Brain microvascular endothelial cell (primary cell): ENCODE measurements at regions not wholly inside any gene's neighbourhood (a gene's known extent, or its start where the extent isn't known, plus 50 kb on each side); places are given as distances from the start of the nearest gene placed in this dataset.

Experiments used
- DNase-seq: peaks from one replicate; pipeline ENCODE4 v3.0.0-alpha.2; 2020
- H3K27ac ChIP-seq: fragments of 250-450 bp; sonication (Bioruptor Pico); 2 replicates; pipeline ENCODE4 v1.5.1; 2020; ENCODE audit warnings: mild to moderate bottlenecking, moderate library complexity
- H3K27me3 ChIP-seq: fragments of 250-450 bp; sonication (Bioruptor Pico); replicated peaks from 2 replicates; pipeline ENCODE4 v1.5.1; 2020; ENCODE audit warnings: mild to moderate bottlenecking
- H3K36me3 ChIP-seq: fragments of 250-450 bp; sonication (Bioruptor Pico); replicated peaks from 2 replicates; pipeline ENCODE4 v1.5.1; 2020; ENCODE audit warnings: mild to moderate bottlenecking
- H3K4me3 ChIP-seq: 2 replicates; pipeline ENCODE4 v1.5.1; 2011; ENCODE audit warnings: low read depth, mild to moderate bottlenecking, control low read depth, low read length, moderate library complexity
- in situ Hi-C: cut with HindIII; loops from 2 replicates; pipeline ENCODE4 v1.10.0; 2017; ENCODE audit warnings: low sequenced_read_pairs, low pct_ligation_motif_present
- TF ChIP-seq, protein P1 (sequence below): IDR thresholded peaks from 2 replicates; pipeline ENCODE4 v1.5.1; 2011; ENCODE audit warnings: low read depth, mild to moderate bottlenecking, moderate library complexity, low read length, control low read depth, inconsistent platforms; ENCODE audit errors: missing control alignments

DNA sequence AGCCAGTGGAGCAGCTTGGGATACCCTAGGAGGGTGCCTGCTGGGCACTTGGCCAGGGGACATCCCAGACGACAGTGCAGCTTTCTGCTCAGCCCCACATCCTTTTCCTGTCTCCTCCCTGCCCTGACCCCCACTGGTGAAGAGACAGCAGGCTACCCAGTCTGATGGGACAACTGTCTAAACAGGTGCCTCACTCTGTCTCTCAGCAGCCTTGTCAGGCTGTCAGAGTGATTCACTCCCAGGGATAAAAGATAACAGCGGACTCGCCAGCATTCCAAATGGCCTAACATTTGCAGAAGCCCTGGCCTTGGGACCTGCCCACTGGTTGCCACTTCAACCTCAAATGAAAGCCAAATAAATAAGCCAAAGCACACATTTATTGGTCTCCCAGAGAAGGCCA is 318.6 kb upstream of the PLET1 start:
- no peaks in the 10 kb centered on the region for H3K36me3 ChIP-seq
- no peak overlapping the region for H3K27ac ChIP-seq
- H3K4me3 ChIP-seq = no peak overlapping the region
- no peaks in the 10 kb centered on the region for H3K27me3 ChIP-seq
- in situ Hi-C loops = no loop called here
- DNase-seq = no peak
- TF ChIP-seq, protein P1, sequence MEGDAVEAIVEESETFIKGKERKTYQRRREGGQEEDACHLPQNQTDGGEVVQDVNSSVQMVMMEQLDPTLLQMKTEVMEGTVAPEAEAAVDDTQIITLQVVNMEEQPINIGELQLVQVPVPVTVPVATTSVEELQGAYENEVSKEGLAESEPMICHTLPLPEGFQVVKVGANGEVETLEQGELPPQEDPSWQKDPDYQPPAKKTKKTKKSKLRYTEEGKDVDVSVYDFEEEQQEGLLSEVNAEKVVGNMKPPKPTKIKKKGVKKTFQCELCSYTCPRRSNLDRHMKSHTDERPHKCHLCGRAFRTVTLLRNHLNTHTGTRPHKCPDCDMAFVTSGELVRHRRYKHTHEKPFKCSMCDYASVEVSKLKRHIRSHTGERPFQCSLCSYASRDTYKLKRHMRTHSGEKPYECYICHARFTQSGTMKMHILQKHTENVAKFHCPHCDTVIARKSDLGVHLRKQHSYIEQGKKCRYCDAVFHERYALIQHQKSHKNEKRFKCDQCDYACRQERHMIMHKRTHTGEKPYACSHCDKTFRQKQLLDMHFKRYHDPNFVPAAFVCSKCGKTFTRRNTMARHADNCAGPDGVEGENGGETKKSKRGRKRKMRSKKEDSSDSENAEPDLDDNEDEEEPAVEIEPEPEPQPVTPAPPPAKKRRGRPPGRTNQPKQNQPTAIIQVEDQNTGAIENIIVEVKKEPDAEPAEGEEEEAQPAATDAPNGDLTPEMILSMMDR = no peak

DNA sequence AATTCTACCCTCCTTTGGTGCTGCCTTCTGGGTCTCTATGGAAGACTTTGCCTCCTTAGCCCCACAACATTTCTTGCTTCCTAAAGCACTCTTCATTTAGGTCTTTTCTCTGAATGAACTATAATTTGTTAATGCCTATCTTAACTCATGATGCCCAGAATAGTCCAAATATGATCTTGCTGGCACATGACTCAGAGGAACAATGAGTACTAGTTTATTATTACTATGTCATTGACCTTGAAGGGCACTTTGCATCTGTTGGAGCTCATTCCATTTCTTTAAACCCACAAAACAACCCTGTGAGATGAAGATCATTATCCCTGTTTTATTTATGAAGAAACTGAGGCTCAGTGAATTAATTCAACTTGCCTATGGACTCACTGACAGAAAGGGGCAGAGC is 320.2 kb upstream of the PLET1 start:
- Histone ChIP-seq H3K36me3 (no peaks in the 10 kb centered on the region), H3K4me3 (no peak overlapping the region), H3K27me3 (no peaks in the 10 kb centered on the region), H3K27ac (no peak overlapping the region)
- TF ChIP-seq, protein P1 = no peak
- no peak for DNase-seq
- in situ Hi-C loops = no loop called here

DNA sequence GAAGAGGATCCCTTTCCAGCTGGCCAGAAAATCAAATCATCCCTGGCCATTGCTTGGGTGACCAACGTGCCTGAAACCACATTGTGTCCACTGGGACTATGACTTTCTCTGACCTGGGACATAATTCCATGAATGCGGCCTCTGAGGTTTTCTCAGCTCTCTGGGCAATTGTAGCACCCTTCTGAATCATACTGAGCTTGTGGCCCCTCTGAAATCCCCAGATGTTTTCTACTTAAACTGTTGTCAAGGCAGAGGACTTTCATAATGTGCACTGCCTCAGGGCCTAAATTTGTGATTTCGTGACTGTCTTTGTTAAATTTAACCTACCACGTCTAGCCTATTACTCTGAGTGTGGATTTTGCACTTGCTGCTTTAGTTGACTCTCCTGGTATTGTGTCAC is 321.1 kb upstream of the PLET1 start:
- no peak overlapping the region for H3K4me3 ChIP-seq

DNA sequence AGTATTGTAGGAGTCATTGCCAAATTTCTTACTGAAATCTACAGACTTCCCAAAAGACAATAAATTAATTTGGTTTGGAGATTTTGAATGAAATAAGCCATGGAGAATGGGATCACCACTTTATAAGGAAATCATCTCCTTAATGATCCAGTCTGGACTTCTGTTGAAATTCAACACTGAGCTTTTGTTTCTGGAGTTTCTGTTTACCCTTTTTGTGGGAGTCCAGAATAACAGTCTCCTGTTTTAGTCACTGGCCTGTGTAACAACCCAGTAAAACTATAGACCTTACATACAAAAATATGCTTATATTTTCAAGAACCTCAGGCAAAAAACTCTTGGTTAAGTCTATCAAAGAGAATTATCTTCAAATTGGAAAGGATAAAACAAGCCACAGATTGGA is 321.7 kb upstream of the PLET1 start:
- in situ Hi-C loops = no loop called here

More for the DNA sequence above, 321.1 kb upstream of the PLET1 start:
- TF ChIP-seq, protein P1 = no peak
- no peaks in the 10 kb centered on the region for H3K36me3 ChIP-seq
- in situ Hi-C loops = no loop called here
- DNase-seq = no peak
- H3K27ac ChIP-seq = no peak overlapping the region
- H3K27me3 ChIP-seq = no peaks in the 10 kb centered on the region

DNA sequence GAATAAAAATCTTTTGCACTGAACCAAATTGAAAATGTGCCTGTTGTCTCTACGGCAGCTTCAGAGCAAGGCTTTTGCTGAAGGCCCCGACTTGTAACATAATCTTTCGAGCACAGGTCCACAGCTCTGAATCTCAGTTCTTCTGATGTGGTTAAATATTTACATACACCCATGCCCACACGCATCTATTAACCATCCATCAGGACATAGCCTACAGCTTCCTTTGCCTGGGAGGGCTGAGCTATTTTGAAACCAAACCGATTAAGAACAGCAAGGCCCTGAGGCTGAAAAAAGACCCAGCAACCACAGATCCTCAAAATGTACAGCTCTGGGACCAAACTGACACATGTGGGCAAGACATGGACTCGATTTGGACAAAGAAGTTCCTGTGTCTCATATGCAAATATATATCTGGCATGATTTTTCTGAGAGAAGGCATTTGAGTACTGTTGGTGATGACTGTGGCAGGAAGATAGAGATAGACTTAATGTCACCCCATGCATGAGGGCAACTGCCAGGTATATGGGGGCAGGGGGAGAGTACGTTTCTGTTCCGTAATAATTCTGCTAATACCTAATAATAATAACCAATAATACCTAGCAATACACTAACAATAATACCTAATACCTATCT is 322.7 kb upstream of the PLET1 start:
- no peaks in the 10 kb centered on the region for H3K36me3 ChIP-seq
- H3K27ac ChIP-seq = no peak overlapping the region
- H3K27me3 ChIP-seq = no peaks in the 10 kb centered on the region
- in situ Hi-C loops = no loop called here
- TF ChIP-seq, protein P1 = no peak
- no peak for DNase-seq
- H3K4me3 ChIP-seq = no peak overlapping the region

More for the DNA sequence above, 321.7 kb upstream of the PLET1 start:
- TF ChIP-seq, protein P1 = no peak
- H3K27me3 ChIP-seq = no peaks in the 10 kb centered on the region
- H3K4me3 ChIP-seq = no peak overlapping the region
- no peak for DNase-seq
- no peak overlapping the region for H3K27ac ChIP-seq
- H3K36me3 ChIP-seq = no peaks in the 10 kb centered on the region

DNA sequence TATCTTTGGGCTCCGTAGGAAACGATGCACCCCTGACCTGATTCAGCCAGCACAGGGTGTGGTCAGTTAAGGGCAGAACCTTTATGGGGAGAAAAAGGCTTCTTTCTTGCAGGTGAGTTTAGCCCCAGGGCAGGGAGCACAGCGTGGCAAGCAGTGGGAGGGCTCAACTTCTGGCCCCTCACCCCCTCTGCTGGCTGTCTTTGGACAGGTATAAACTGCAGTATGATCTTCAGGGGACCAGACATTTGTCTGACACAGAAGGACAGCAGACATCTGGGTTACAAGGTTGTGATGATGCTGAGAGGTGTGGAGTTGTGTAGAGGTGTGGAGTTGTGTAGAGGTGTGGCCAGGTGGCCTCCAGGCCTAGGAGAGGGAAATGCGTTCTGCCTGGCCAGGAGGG is 324.0 kb upstream of the PLET1 start:
- TF ChIP-seq, protein P1 = peak; percentile 42
- Histone ChIP-seq H3K4me3 (no peak overlapping the region), H3K27ac (no peak overlapping the region), H3K27me3 (no peaks in the 10 kb centered on the region), H3K36me3 (no peaks in the 10 kb centered on the region)
- in situ Hi-C loops = no loop called here
- DNase-seq = no peak
